Uterus (tissue), 3 donors: ENCODE measurements at regions not wholly inside any gene's neighbourhood (a gene's known extent, or its start where the extent isn't known, plus 50 kb on each side); places are given as distances from the start of the nearest gene placed in this dataset.

Experiments used
- DNase-seq, 2 donors: peaks; one replicate each; pipeline ENCODE4 v3.0.0-alpha.2; 2019 to 2020
- H3K27ac ChIP-seq, 2 donors: fragments of 200-600 bp; sonication (generic); 1 replicate in 1 of 2; 2 replicates in 1 of 2; pipeline ENCODE4 v1.5.1; 2016 to 2018
- H3K27me3 ChIP-seq, 2 donors: fragments of 200-600 bp; sonication (generic); one replicate each; pipeline ENCODE4 v1.5.1; 2018 to 2019; ENCODE audit warnings: control low read depth in 1 of 2
- H3K36me3 ChIP-seq, 2 donors: fragments of 200-600 bp; sonication (generic); one replicate each; pipeline ENCODE4 v1.5.1; 2019; ENCODE audit warnings: control low read depth in 1 of 2
- H3K4me1 ChIP-seq, 2 donors: fragments of 200-600 bp; sonication (generic); one replicate each; pipeline ENCODE4 v1.5.1; 2018 to 2019; ENCODE audit warnings: control low read depth in 1 of 2
- H3K4me3 ChIP-seq, 2 donors: fragments of 200-600 bp; sonication (generic); 1 replicate in 1 of 2; 2 replicates in 1 of 2; pipeline ENCODE4 v1.5.1; 2018 to 2019; ENCODE audit warnings: mild to moderate bottlenecking in 1 of 2
- H3K9me3 ChIP-seq, 2 donors: fragments of 200-600 bp; sonication (generic); one replicate each; pipeline ENCODE4 v1.5.1; 2019; ENCODE audit warnings: control low read depth in 1 of 2
- CTCF ChIP-seq, 4 experiments: fragments of 200-600 bp in 2 of 4; fragments of 450-650 bp in 2 of 4; sonication (generic) in 2 of 4; IDR thresholded peaks; one replicate each; pipeline ENCODE4 v1.5.1; 2016 to 2019; ENCODE audit warnings: antibody characterized with exemption in 4 of 4, mild to moderate bottlenecking in 2 of 4, moderate library complexity in 1 of 4
- POLR2A ChIP-seq, 2 donors: fragments of 450-650 bp; IDR thresholded peaks; one replicate each; pipeline ENCODE4 v1.6.1; 2016; ENCODE audit warnings: antibody characterized with exemption in 2 of 2, mild to moderate bottlenecking in 1 of 2, moderate library complexity in 1 of 2
- intact Hi-C: fragments of 100-400 bp; cut with DNase I; formaldehyde crosslinking; loops from one replicate; pipeline ENCODE4 v1.15.1; 2023; ENCODE audit warnings: low total_unique reads
- donor health status: DM: yes; HTN: yes; CAD: no.

GRCh38 chr13:50733392-50733791 is 110.1 kb downstream of the DLEU7 start:
- Histone ChIP-seq H3K27me3 (no peaks in the 10 kb centered on the region), H3K27ac (no peak overlapping the region), H3K36me3 (no peaks in the 10 kb centered on the region), H3K4me1 (no peaks in the 10 kb centered on the region), H3K4me3 (no peak overlapping the region), H3K9me3 (no peaks in the 10 kb centered on the region)
- DNase-seq: no peak
- TF ChIP-seq CTCF (IDR thresholded peaks at IDR 0.05): no peak
- TF ChIP-seq POLR2A (IDR thresholded peaks at IDR 0.05): no peak
- intact Hi-C loops: no loop called here

GRCh38 chr13:50735071-50735470 is 108.4 kb downstream of the DLEU7 start:
- Histone ChIP-seq H3K4me1 (no peaks in the 10 kb centered on the region), H3K27me3 (no peaks in the 10 kb centered on the region), H3K4me3 (no peak overlapping the region), H3K36me3 (no peaks in the 10 kb centered on the region), H3K9me3 (no peaks in the 10 kb centered on the region), H3K27ac (no peak overlapping the region)
- no peak for TF ChIP-seq CTCF (IDR thresholded peaks at IDR 0.05)
- TF ChIP-seq POLR2A (IDR thresholded peaks at IDR 0.05): no peak
- intact Hi-C loops: no loop called here
- no peak for DNase-seq

- Histone ChIP-seq H3K36me3 (no peaks in the 10 kb centered on the region), H3K27ac (no peak overlapping the region), H3K4me3 (no peak overlapping the region), H3K27me3 (no peaks in the 10 kb centered on the region), H3K4me1 (no peaks in the 10 kb centered on the region), H3K9me3 (no peaks in the 10 kb centered on the region)
- no peak for DNase-seq
- intact Hi-C loops: no loop called here
- no peak for TF ChIP-seq CTCF (IDR thresholded peaks at IDR 0.05)
- no peak for TF ChIP-seq POLR2A (IDR thresholded peaks at IDR 0.05)
Measured at GRCh38 chr13:50740052-50740741, 103.3 kb downstream of the DLEU7 start.

DNA sequence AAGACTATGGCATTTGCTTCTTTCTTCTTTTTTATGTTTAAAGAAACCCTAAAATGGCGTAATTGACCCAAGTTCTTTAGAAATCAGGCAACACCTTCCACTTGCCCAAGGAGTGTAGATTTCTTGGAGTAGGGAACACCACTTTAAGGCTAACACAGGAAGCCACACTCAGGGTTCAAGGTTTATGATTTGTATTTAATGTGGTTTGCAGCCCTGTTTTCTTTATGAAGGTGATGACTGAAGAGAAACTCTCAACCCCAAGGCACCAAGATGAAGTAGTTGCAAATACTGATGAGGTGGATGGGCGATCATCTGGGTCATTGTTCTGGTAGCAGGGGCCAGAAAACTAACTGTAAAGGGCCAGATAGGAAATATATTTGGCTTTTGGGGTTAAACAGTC is 101.1 kb downstream of the DLEU7 start:
- no peaks in the 10 kb centered on the region for H3K9me3 ChIP-seq
- H3K36me3 ChIP-seq: no peaks in the 10 kb centered on the region
- H3K4me3 ChIP-seq: no peak overlapping the region
- no peaks in the 10 kb centered on the region for H3K27me3 ChIP-seq
- no peaks in the 10 kb centered on the region for H3K4me1 ChIP-seq
- TF ChIP-seq CTCF (IDR thresholded peaks at IDR 0.05): no peak
- no peak for TF ChIP-seq POLR2A (IDR thresholded peaks at IDR 0.05)
- intact Hi-C loops: no loop called here
- H3K27ac ChIP-seq: no peak overlapping the region
- DNase-seq: no peak

GRCh38 chr13:50742968-50743367 is 100.5 kb downstream of the DLEU7 start:
- no peak for TF ChIP-seq CTCF (IDR thresholded peaks at IDR 0.05)
- no peak for TF ChIP-seq POLR2A (IDR thresholded peaks at IDR 0.05)
- intact Hi-C loops: no loop called here
- Histone ChIP-seq H3K27ac (no peak overlapping the region), H3K9me3 (no peaks in the 10 kb centered on the region), H3K36me3 (no peaks in the 10 kb centered on the region), H3K4me3 (no peak overlapping the region), H3K27me3 (no peaks in the 10 kb centered on the region), H3K4me1 (no peaks in the 10 kb centered on the region)
- no peak for DNase-seq
